Stomach (tissue), 8 donors: ENCODE measurements at regions not wholly inside any gene's neighbourhood (a gene's known extent, or its start where the extent isn't known, plus 50 kb on each side); places are given as distances from the start of the nearest gene placed in this dataset.

Experiments used
- DNase-seq, 2 donors: peaks; one replicate each; pipeline versions ENCODE4 v3.0.0 to v3.0.0-alpha.2; 2013 to 2019
- H3K27ac ChIP-seq, 5 donors: fragments of 200-600 bp in 4 of 5; sonication (generic) in 4 of 5; one replicate each; pipeline ENCODE4 v1.5.1; 2013 to 2019; ENCODE audit warnings: mild to moderate bottlenecking in 1 of 5, moderate library complexity in 1 of 5
- H3K27me3 ChIP-seq, 3 donors: fragments of 200-600 bp; sonication (generic); one replicate each; pipeline ENCODE4 v1.5.1; 2017 to 2019; ENCODE audit warnings: mixed run types in 1 of 3
- H3K36me3 ChIP-seq, 4 donors: fragments of 200-600 bp; sonication (generic); 1 replicate in 3 of 4; 2 replicates in 1 of 4; pipeline ENCODE4 v1.5.1; 2016 to 2019
- H3K4me1 ChIP-seq, 4 donors: fragments of 200-600 bp; sonication (generic); one replicate each; pipeline ENCODE4 v1.5.1; 2016 to 2019
- H3K4me3 ChIP-seq, 4 donors: fragments of 200-600 bp; sonication (generic) in 3 of 4; one replicate each; pipeline ENCODE4 v1.5.1; 2016 to 2019; ENCODE audit warnings: mild to moderate bottlenecking in 1 of 4
- H3K9me3 ChIP-seq, 4 donors: fragments of 200-600 bp; sonication (generic); one replicate each; pipeline ENCODE4 v1.5.1; 2016 to 2019
- EP300 ChIP-seq: sonication (generic); formaldehyde crosslinking; IDR thresholded peaks from one replicate; pipeline ENCODE4 v1.6.1; 2017; ENCODE audit warnings: antibody characterized with exemption
- POLR2A ChIP-seq, 4 donors: fragments of 450-650 bp; IDR thresholded peaks; one replicate each; pipeline ENCODE4 v1.6.1; 2016; ENCODE audit warnings: antibody characterized with exemption in 4 of 4, control low read depth in 2 of 4, mild to moderate bottlenecking in 1 of 4, moderate library complexity in 1 of 4
- POLR2AphosphoS5 ChIP-seq, 3 donors: sonication (generic); formaldehyde crosslinking; IDR thresholded peaks; one replicate each; pipeline ENCODE4 v1.6.1; 2016; ENCODE audit warnings: antibody characterized with exemption in 3 of 3
- WGBS, 5 donors: extraction: QIAGEN DNeasy Blood & Tissue Kit in 3 of 5; methylation state at CpG; one replicate each; pipeline versions ENCODE4 v1.1.5 to v1.1.7; 2013 to 2018; 5-methylcytosine and 5-hydroxymethylcytosine counted together
- intact Hi-C: fragments of 100-400 bp; cut with DNase I; formaldehyde crosslinking; loops from one replicate; pipeline ENCODE4 v1.15.1; 2023; ENCODE audit warnings: low total_unique reads
- TF ChIP-seq, protein P1 (sequence below), 7 experiments: fragments of 450-650 bp in 4 of 7; fragments of 200-600 bp in 3 of 7; sonication (generic) in 3 of 7; IDR thresholded peaks; one replicate each; pipeline ENCODE4 v1.5.1; 2016 to 2019; ENCODE audit warnings: antibody characterized with exemption in 7 of 7, control low read depth in 2 of 7, mild to moderate bottlenecking in 1 of 7
- donor health status: healthy with polysubstance abuse.
- donor health status: Bipolar disorder and iron deficiency.
- donor health status: healthy.

DNA sequence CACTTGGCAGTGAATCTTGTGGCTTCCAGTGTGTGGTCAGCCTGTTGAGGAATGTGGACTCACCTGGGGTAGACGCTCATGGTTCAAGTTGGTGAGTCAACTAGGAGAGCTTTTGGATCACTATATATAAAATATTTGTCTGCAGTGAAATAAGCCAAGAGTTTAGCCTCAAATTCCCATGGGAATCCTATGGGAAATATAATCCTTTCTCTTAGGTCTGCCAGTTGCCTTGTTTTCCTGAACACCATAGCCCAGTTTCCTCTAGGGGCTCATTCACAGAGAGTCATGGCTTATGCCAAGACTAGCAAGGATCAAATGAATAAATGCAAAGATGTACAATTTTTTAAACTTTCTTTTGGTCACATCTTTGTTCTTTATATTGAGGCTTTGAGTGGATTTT, 100.1 kb upstream of the NPHP3 start:
- no peaks in the 10 kb centered on the region for H3K4me1 ChIP-seq
- WGBS, 5 donors = 69 to 92% (median 81%) methylated on average over 1 of the region's 1 CpG
- no peak overlapping the region for H3K4me3 ChIP-seq
- H3K36me3 ChIP-seq = no peaks in the 10 kb centered on the region
- intact Hi-C loops = no loop called here
- H3K9me3 ChIP-seq = no peaks in the 10 kb centered on the region
- H3K27ac ChIP-seq = no peak overlapping the region
- TF ChIP-seq POLR2A (IDR thresholded peaks at IDR 0.05) = no peak
- no peak for TF ChIP-seq EP300
- no peak for TF ChIP-seq POLR2AphosphoS5 (IDR thresholded peaks at IDR 0.05)
- TF ChIP-seq, protein P1, sequence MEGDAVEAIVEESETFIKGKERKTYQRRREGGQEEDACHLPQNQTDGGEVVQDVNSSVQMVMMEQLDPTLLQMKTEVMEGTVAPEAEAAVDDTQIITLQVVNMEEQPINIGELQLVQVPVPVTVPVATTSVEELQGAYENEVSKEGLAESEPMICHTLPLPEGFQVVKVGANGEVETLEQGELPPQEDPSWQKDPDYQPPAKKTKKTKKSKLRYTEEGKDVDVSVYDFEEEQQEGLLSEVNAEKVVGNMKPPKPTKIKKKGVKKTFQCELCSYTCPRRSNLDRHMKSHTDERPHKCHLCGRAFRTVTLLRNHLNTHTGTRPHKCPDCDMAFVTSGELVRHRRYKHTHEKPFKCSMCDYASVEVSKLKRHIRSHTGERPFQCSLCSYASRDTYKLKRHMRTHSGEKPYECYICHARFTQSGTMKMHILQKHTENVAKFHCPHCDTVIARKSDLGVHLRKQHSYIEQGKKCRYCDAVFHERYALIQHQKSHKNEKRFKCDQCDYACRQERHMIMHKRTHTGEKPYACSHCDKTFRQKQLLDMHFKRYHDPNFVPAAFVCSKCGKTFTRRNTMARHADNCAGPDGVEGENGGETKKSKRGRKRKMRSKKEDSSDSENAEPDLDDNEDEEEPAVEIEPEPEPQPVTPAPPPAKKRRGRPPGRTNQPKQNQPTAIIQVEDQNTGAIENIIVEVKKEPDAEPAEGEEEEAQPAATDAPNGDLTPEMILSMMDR (IDR thresholded peaks at IDR 0.05) = no peak
- H3K27me3 ChIP-seq = no peaks in the 10 kb centered on the region
- DNase-seq = no peak

DNA sequence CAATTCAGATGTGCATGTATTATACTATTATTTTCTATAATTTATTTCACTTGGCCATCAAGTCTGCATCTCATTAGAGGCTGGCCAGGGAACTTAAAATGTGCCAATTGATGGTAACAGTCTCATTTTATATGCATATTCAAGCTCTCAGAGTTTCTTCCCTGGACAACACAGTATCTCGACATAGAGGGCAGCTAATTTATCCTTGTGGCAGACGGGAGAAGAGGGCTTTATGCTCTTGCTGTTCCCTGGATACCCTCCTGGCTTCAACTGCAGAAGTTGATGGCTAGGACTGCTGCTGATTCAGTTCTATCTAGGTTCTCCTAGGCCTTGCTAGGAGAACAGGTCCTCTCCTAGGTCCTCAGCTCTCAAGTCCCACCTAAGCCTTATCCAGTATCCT, 99.1 kb upstream of the NPHP3 start:
- Histone ChIP-seq H3K27ac (no peak overlapping the region), H3K4me3 (no peak overlapping the region), H3K27me3 (no peaks in the 10 kb centered on the region), H3K9me3 (no peaks in the 10 kb centered on the region), H3K36me3 (no peaks in the 10 kb centered on the region), H3K4me1 (no peaks in the 10 kb centered on the region)
- DNase-seq = no peak
- TF ChIP-seq, protein P1 (IDR thresholded peaks at IDR 0.05) = no peak
- no peak for TF ChIP-seq EP300
- no peak for TF ChIP-seq POLR2A (IDR thresholded peaks at IDR 0.05)
- no peak for TF ChIP-seq POLR2AphosphoS5 (IDR thresholded peaks at IDR 0.05)
- intact Hi-C loops = no loop called here
- 82 to 89% (median 85%) methylated on average over 2 of the region's 2 CpGs for WGBS, 5 donors

DNA sequence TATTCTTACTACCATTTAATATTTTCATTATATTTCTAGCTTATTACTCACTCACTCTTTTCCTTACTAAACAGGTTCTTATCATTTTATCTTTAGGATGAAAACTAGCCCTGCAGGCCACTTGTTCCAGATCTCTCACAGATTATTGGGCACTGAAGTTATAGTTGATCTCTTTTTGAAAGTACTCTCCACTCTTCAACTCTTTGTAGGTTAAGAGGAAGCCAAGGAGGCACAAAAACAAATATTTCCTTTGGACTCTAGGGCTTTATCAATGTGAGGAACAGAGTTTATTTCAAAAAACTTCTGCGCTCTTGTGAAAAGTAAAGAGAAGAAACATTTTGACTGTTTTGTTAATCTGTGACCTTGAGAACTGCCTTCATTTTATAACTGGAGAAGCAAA, 96.0 kb upstream of the NPHP3 start:
- Histone ChIP-seq H3K27me3 (no peaks in the 10 kb centered on the region), H3K9me3 (no peaks in the 10 kb centered on the region), H3K4me1 (no peaks in the 10 kb centered on the region), H3K27ac (no peak overlapping the region), H3K36me3 (no peaks in the 10 kb centered on the region), H3K4me3 (no peak overlapping the region)
- no peak for DNase-seq
- TF ChIP-seq POLR2AphosphoS5 (IDR thresholded peaks at IDR 0.05) = no peak
- no peak for TF ChIP-seq EP300
- TF ChIP-seq, protein P1 (IDR thresholded peaks at IDR 0.05) = no peak
- TF ChIP-seq POLR2A (IDR thresholded peaks at IDR 0.05) = no peak
- intact Hi-C loops = no loop called here
- WGBS, 5 donors = 44 to 71% (median 54%) methylated on average over 1 of the region's 1 CpG

DNA sequence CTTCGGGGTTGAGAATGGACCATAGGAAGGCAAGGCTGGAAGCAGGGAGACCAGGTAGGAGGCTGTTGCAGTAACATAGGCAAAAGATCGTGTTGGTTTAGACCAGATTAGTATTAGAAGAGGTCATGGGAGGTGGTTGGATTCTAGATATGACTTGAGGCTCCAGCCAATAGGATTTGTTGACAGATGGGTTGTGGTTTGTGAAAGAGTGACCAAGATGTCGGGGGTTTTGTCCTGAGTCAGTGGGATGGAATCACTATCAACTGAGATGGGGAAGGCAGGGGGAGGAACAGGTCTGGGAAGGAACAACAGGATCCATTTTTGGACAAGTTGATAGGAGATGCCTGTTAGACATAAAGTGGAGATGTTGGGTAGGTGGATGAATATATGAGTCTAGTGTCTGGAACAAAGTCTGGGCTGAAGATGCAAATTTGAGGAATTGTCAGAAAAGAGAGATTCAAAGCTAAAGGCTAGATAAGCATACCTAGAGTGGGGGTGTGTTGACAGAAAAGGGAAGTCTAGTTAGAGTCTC, 95.5 kb upstream of the NPHP3 start:
- intact Hi-C loops = no loop called here
- TF ChIP-seq, protein P1 (IDR thresholded peaks at IDR 0.05) = no peak
- TF ChIP-seq POLR2AphosphoS5 (IDR thresholded peaks at IDR 0.05) = no peak
- no peak for TF ChIP-seq POLR2A (IDR thresholded peaks at IDR 0.05)
- TF ChIP-seq EP300 = no peak
- no peak for DNase-seq
- 72 to 81% (median 78%) methylated on average over 3 of the region's 3 CpGs for WGBS, 5 donors
- H3K36me3 ChIP-seq = no peaks in the 10 kb centered on the region
- no peaks in the 10 kb centered on the region for H3K9me3 ChIP-seq
- H3K4me3 ChIP-seq = no peak overlapping the region
- no peaks in the 10 kb centered on the region for H3K27me3 ChIP-seq
- no peaks in the 10 kb centered on the region for H3K4me1 ChIP-seq
- H3K27ac ChIP-seq = no peak overlapping the region
